GM18511 (cell line): ENCODE measurements at regions not wholly inside any gene's neighbourhood (a gene's known extent, or its start where the extent isn't known, plus 50 kb on each side); places are given as distances from the start of the nearest gene placed in this dataset.

Experiments used
- ATAC-seq: cut with Tn5 transposase; IDR thresholded peaks from one replicate; pipeline ENCODE4 v1.9.1; 2021; ENCODE audit warnings: mild to moderate bottlenecking, moderate library complexity; ENCODE audit not compliant: unreplicated experiment

GRCh38 chr5:74295141-74295540, 345.4 kb downstream of the ENC1 start:
- ATAC-seq, result no peak

- peak; percentile 82 for ATAC-seq
Measured at GRCh38 chr5:74294231-74294705, 346.3 kb downstream of the ENC1 start.

- ATAC-seq, result no peak
Measured at GRCh38 chr5:74293182-74293581, 347.3 kb downstream of the ENC1 start.

- ATAC-seq, result no peak
Measured at GRCh38 chr5:74290634-74291241, 349.8 kb downstream of the ENC1 start.

- no peak for ATAC-seq
Measured at GRCh38 chr5:74289691-74290090, 350.8 kb downstream of the ENC1 start.

- ATAC-seq, result no peak
Measured at GRCh38 chr5:74289238-74289637, 351.3 kb downstream of the ENC1 start.

- no peak for ATAC-seq
Measured at GRCh38 chr5:74288448-74289108, 351.9 kb downstream of the ENC1 start.

GRCh38 chr5:74288038-74288437, 352.5 kb downstream of the ENC1 start:
- no peak for ATAC-seq

- no peak for ATAC-seq
Measured at GRCh38 chr5:74286734-74287695, 353.5 kb downstream of the ENC1 start.

GRCh38 chr5:74285675-74286280, 354.8 kb downstream of the ENC1 start:
- ATAC-seq, result no peak

- no peak for ATAC-seq
Measured at GRCh38 chr5:74282490-74282889, 358.0 kb downstream of the ENC1 start.

GRCh38 chr5:74281166-74281565, 359.4 kb downstream of the ENC1 start:
- no peak for ATAC-seq

GRCh38 chr5:74280306-74280705, 360.2 kb downstream of the ENC1 start:
- no peak for ATAC-seq

- no peak for ATAC-seq
Measured at GRCh38 chr5:74279244-74279643, 361.3 kb downstream of the ENC1 start.

- ATAC-seq, result no peak
Measured at GRCh38 chr5:74277418-74277817, 363.1 kb downstream of the ENC1 start.

GRCh38 chr5:74275171-74275992, 365.1 kb downstream of the ENC1 start:
- no peak for ATAC-seq

- no peak for ATAC-seq
Measured at GRCh38 chr5:74274326-74274725, 366.2 kb downstream of the ENC1 start.

- ATAC-seq, result no peak
Measured at GRCh38 chr5:74272831-74273451, 367.6 kb downstream of the ENC1 start.

- no peak for ATAC-seq
Measured at GRCh38 chr5:74272024-74272775, 368.3 kb downstream of the ENC1 start.
